Adrenal gland (tissue), 9 donors: ENCODE measurements at regions not wholly inside any gene's neighbourhood (a gene's known extent, or its start where the extent isn't known, plus 50 kb on each side); places are given as distances from the start of the nearest gene placed in this dataset.

Experiments
- DNase-seq, 7 donors: peaks; one replicate each; pipeline ENCODE4 v3.0.0-alpha.2; 2019 to 2020
- H3K27ac ChIP-seq, 5 donors: fragments of 200-600 bp; sonication (generic) in 4 of 5; 1 replicate in 3 of 5; 2 replicates in 2 of 5; pipeline versions ENCODE4 v1.5.1 to v1.8.0; 2016 to 2020; ENCODE audit warnings: mild to moderate bottlenecking in 1 of 5
- H3K27me3 ChIP-seq: fragments of 200-600 bp; 2 replicates; pipeline ENCODE4 v1.8.0; 2021
- H3K36me3 ChIP-seq, 2 donors: fragments of 200-600 bp; replicated peaks in 1 of 2; 1 replicate in 1 of 2; 2 replicates in 1 of 2; pipeline versions ENCODE4 v1.5.1 to v1.8.0; 2018 to 2022
- H3K4me1 ChIP-seq, 2 donors: fragments of 200-600 bp; replicated peaks in 1 of 2; 1 replicate in 1 of 2; 2 replicates in 1 of 2; pipeline versions ENCODE4 v1.5.1 to v1.8.0; 2018 to 2021
- H3K4me3 ChIP-seq, 4 donors: fragments of 200-600 bp; sonication (generic) in 3 of 4; one replicate each; pipeline ENCODE4 v1.5.1; 2016 to 2018
- H3K9me3 ChIP-seq, 3 donors: fragments of 200-600 bp; sonication (generic) in 1 of 3; replicated peaks in 1 of 3; 1 replicate in 2 of 3; 2 replicates in 1 of 3; pipeline versions ENCODE4 v1.5.1 to v1.8.0; 2016 to 2021
- POLR2A ChIP-seq, 2 donors: fragments of 450-650 bp; IDR thresholded peaks; one replicate each; pipeline ENCODE4 v1.6.1; 2017; ENCODE audit warnings: antibody characterized with exemption in 2 of 2, mild to moderate bottlenecking in 2 of 2, moderate library complexity in 1 of 2
- WGBS, 4 donors: extraction: QIAGEN DNeasy Blood & Tissue Kit in 2 of 4; methylation state at CpG; one replicate each; pipeline versions ENCODE4 v1.1.5 to v1.1.7; 2013 to 2017; 5-methylcytosine and 5-hydroxymethylcytosine counted together
- intact Hi-C, 2 donors: fragments of 100-400 bp; cut with DNase I; formaldehyde crosslinking; loops; one replicate each; pipeline versions ENCODE4 v1.14.1 to v1.15.0; 2022 to 2023
- TF ChIP-seq, protein P1 (sequence below), 6 experiments: fragments of 450-650 bp in 4 of 6; fragments of 200-600 bp in 2 of 6; sonication (generic) in 1 of 6; IDR thresholded peaks; 1 replicate in 5 of 6; 2 replicates in 1 of 6; pipeline versions ENCODE4 v1.5.1 to v1.8.0; 2016 to 2021; ENCODE audit warnings: antibody characterized with exemption in 6 of 6, mild to moderate bottlenecking in 2 of 6, moderate library complexity in 1 of 6
- donor health status: healthy with polysubstance abuse.
- donor health status: Bipolar disorder and iron deficiency.
- donor health status: DM: yes; HTN: yes; CAD: no.
- donor health status: DM: no; HTN: no; CAD: no.
- donor health status: DM: no; HTN: no; CAD: no.

DNA sequence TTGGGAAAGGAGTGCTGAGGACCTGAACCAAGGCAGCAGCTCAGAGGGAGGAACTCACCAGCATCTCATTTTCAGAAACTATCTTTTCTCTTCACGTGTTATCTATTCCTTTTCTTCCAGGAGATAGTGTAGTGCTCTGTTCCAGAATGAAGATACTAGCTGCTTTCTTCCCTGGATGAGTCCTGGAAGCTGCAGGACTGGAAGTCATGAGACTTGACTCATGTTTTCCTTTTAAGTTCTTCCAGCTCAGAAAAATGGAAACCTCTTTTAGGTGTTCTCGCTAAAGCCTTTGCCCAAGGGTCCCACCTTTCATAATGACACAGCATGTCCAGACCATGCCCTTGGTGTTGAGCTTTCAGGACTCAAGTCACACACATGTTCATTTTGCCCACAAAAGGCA is 106.7 kb downstream of the UNC5CL start:
- no peaks in the 10 kb centered on the region for H3K4me1 ChIP-seq
- 85 to 97% (median 88%) methylated on average over 2 of the region's 2 CpGs for WGBS, 4 donors
- DNase-seq = no peak
- H3K27ac ChIP-seq = no peak overlapping the region
- no peak for TF ChIP-seq POLR2A (IDR thresholded peaks at IDR 0.05)
- TF ChIP-seq, protein P1, sequence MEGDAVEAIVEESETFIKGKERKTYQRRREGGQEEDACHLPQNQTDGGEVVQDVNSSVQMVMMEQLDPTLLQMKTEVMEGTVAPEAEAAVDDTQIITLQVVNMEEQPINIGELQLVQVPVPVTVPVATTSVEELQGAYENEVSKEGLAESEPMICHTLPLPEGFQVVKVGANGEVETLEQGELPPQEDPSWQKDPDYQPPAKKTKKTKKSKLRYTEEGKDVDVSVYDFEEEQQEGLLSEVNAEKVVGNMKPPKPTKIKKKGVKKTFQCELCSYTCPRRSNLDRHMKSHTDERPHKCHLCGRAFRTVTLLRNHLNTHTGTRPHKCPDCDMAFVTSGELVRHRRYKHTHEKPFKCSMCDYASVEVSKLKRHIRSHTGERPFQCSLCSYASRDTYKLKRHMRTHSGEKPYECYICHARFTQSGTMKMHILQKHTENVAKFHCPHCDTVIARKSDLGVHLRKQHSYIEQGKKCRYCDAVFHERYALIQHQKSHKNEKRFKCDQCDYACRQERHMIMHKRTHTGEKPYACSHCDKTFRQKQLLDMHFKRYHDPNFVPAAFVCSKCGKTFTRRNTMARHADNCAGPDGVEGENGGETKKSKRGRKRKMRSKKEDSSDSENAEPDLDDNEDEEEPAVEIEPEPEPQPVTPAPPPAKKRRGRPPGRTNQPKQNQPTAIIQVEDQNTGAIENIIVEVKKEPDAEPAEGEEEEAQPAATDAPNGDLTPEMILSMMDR (IDR thresholded peaks at IDR 0.05) = no peak
- no peak overlapping the region for H3K4me3 ChIP-seq
- H3K9me3 ChIP-seq = no peaks in the 10 kb centered on the region
- intact Hi-C loops = no loop called here
- no peaks in the 10 kb centered on the region for H3K36me3 ChIP-seq
- H3K27me3 ChIP-seq = no peaks in the 10 kb centered on the region

DNA sequence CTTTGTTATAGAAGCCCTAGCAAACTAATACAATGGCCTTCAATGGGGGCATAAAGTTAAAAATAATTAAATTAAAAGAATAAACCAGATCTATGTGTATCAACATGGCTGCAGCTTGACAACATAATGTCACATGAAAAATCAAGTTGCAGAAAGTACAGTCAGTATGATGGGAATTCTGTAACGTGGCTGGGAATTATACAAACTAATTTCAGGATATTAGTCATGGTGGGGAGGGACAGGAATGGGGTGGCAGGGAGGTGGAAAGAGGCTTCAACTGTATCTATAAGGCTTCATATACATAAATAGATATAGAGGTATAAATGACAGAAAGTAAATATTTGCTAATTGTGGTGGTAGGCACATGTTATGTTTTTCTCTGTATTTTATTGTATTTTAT is 107.1 kb downstream of the UNC5CL start:
- Histone ChIP-seq H3K9me3 (no peaks in the 10 kb centered on the region), H3K36me3 (no peaks in the 10 kb centered on the region), H3K27ac (no peak overlapping the region), H3K4me3 (no peak overlapping the region), H3K4me1 (no peaks in the 10 kb centered on the region), H3K27me3 (no peaks in the 10 kb centered on the region)
- intact Hi-C loops = no loop called here
- TF ChIP-seq, protein P1 (IDR thresholded peaks at IDR 0.05) = no peak
- TF ChIP-seq POLR2A (IDR thresholded peaks at IDR 0.05) = no peak
- 55 to 76% (median 62%) methylated on average over 1 of the region's 1 CpG for WGBS, 4 donors
- no peak for DNase-seq

DNA sequence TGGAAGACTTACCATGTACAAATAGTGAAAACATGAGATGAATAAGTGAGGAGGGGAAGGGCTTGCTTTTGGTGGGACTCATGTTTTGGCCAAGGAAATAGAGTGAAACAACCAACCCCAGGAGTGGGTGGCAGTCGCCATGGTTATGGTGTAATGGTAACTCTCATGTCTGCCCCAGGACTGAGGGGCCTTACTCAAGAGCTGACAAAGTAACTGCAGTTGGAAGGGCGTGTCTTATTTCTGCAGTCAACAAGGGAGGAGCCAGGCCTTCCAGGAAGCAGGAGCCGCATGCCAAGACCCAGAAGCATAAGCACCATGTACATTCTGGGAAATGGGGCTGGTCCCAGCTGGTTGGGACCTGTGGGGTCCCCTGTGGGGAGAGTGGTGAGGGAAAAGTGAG is 108.5 kb downstream of the UNC5CL start:
- no peak for DNase-seq
- 70 to 91% (median 73%) methylated on average over 3 of the region's 3 CpGs for WGBS, 4 donors
- Histone ChIP-seq H3K27ac (no peak overlapping the region), H3K27me3 (no peaks in the 10 kb centered on the region), H3K36me3 (no peaks in the 10 kb centered on the region), H3K9me3 (no peaks in the 10 kb centered on the region), H3K4me3 (no peak overlapping the region), H3K4me1 (no peaks in the 10 kb centered on the region)
- intact Hi-C loops = no loop called here
- TF ChIP-seq, protein P1 (IDR thresholded peaks at IDR 0.05) = no peak
- TF ChIP-seq POLR2A (IDR thresholded peaks at IDR 0.05) = no peak

DNA sequence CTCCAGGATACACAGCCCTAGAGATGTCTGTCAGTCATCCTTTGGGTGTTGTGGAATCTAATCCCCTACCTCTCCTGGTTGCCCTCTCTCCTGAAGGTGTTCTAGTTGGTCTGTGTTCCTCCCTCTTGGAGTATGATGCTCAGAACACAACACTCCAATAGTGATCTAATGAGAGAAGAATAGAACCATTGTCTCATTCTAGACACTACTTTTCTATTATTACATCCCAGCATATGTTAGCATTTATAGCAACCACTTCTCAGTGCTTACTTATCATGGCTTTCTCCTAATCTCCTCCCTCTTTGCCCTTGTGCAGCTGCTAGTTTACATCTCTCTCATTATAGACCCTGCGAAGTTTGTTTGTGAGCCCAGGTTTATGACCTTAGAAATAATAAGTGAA is 109.0 kb downstream of the UNC5CL start:
- intact Hi-C loops = no loop called here
- H3K4me3 ChIP-seq = no peak overlapping the region
- no peaks in the 10 kb centered on the region for H3K4me1 ChIP-seq
- no peak for DNase-seq
- no peaks in the 10 kb centered on the region for H3K36me3 ChIP-seq
- H3K27ac ChIP-seq = no peak overlapping the region
- WGBS, 4 donors = 89 to 97% (median 94%) methylated on average over 1 of the region's 1 CpG
- no peaks in the 10 kb centered on the region for H3K9me3 ChIP-seq
- H3K27me3 ChIP-seq = no peaks in the 10 kb centered on the region
- TF ChIP-seq, protein P1 (IDR thresholded peaks at IDR 0.05) = no peak
- no peak for TF ChIP-seq POLR2A (IDR thresholded peaks at IDR 0.05)
